H9 (cell line): ENCODE measurements at regions not wholly inside any gene's neighbourhood (a gene's known extent, or its start where the extent isn't known, plus 50 kb on each side); places are given as distances from the start of the nearest gene placed in this dataset.

Source experiments
- DNase-seq: peaks from one replicate; pipeline ENCODE4 v3.0.0-alpha.2; 2017
- H2AFZ ChIP-seq: one replicate; pipeline ENCODE4 v1.6.1; 2013; ENCODE audit warnings: mild to moderate bottlenecking, low read length, control low read depth, moderate library complexity
- H2AK5ac ChIP-seq: 2 replicates; pipeline ENCODE4 v1.6.1; 2013; ENCODE audit warnings: low read length, control low read depth, mixed read lengths; ENCODE audit not compliant: insufficient read length
- H2BK120ac ChIP-seq: one replicate; pipeline ENCODE4 v1.6.1; 2013; ENCODE audit warnings: low read depth, mild to moderate bottlenecking, low read length, control low read depth, inconsistent platforms; ENCODE audit not compliant: poor library complexity, severe bottlenecking
- H2BK12ac ChIP-seq: 2 replicates; pipeline ENCODE4 v1.6.1; 2013; ENCODE audit warnings: low read length, control low read depth, mixed read lengths, low read depth; ENCODE audit not compliant: insufficient read length
- H2BK15ac ChIP-seq: 2 replicates; pipeline ENCODE4 v1.6.1; 2013; ENCODE audit warnings: low read depth, low read length, control low read depth
- H2BK20ac ChIP-seq: one replicate; pipeline ENCODE4 v1.6.1; 2013; ENCODE audit warnings: low read depth, mild to moderate bottlenecking, low read length, control low read depth, inconsistent platforms; ENCODE audit not compliant: poor library complexity, severe bottlenecking
- H2BK5ac ChIP-seq: 2 replicates; pipeline ENCODE4 v1.6.1; 2013; ENCODE audit warnings: low read length, control low read depth, mixed read lengths; ENCODE audit not compliant: insufficient read length
- H3K14ac ChIP-seq: 2 replicates; pipeline ENCODE4 v1.6.1; 2013; ENCODE audit warnings: low read length, control low read depth; ENCODE audit not compliant: insufficient read depth
- H3K18ac ChIP-seq: 2 replicates; pipeline ENCODE4 v1.6.1; 2013; ENCODE audit warnings: low read depth, mild to moderate bottlenecking, mixed read lengths, low read length, control low read depth; ENCODE audit not compliant: insufficient read length
- H3K23ac ChIP-seq: 2 replicates; pipeline ENCODE4 v1.6.1; 2013; ENCODE audit warnings: low read length, control low read depth, mixed read lengths, low read depth; ENCODE audit not compliant: insufficient read length
- H3K23me2 ChIP-seq: 2 replicates; pipeline ENCODE4 v1.6.1; 2013; ENCODE audit warnings: low read depth, mild to moderate bottlenecking, mixed read lengths, low read length, control low read depth; ENCODE audit not compliant: insufficient read length, poor library complexity, severe bottlenecking
- H3K27ac ChIP-seq: 2 replicates; pipeline ENCODE4 v1.5.1; 2013; ENCODE audit warnings: low read length, control low read depth, mixed read lengths, low read depth; ENCODE audit not compliant: insufficient read length
- H3K27me3 ChIP-seq: 2 replicates; pipeline ENCODE4 v1.6.1; 2013; ENCODE audit warnings: low read length, control low read depth, inconsistent platforms; ENCODE audit not compliant: insufficient read depth
- H3K4ac ChIP-seq: 2 replicates; pipeline ENCODE4 v1.6.1; 2013; ENCODE audit warnings: low read depth, mild to moderate bottlenecking, control low read depth, inconsistent platforms, low read length, moderate library complexity
- H3K4me1 ChIP-seq: 2 replicates; pipeline ENCODE4 v1.6.1; 2013; ENCODE audit warnings: low read length, control low read depth, inconsistent platforms; ENCODE audit not compliant: insufficient read depth
- H3K4me2 ChIP-seq: 2 replicates; pipeline ENCODE4 v1.6.1; 2013; ENCODE audit warnings: low read length, control low read depth, mixed read lengths; ENCODE audit not compliant: insufficient read length, insufficient read depth
- H3K56ac ChIP-seq: 2 replicates; pipeline ENCODE4 v1.6.1; 2013; ENCODE audit warnings: low read depth, mild to moderate bottlenecking, mixed read lengths, low read length, control low read depth; ENCODE audit not compliant: insufficient read length
- H3K79me1 ChIP-seq: 2 replicates; pipeline ENCODE4 v1.6.1; 2013; ENCODE audit warnings: low read depth, mild to moderate bottlenecking, moderate library complexity, low read length, control low read depth, inconsistent platforms; ENCODE audit not compliant: insufficient read depth, poor library complexity, severe bottlenecking
- H3K79me2 ChIP-seq: 2 replicates; pipeline ENCODE4 v1.6.1; 2013; ENCODE audit warnings: low read length, control low read depth, inconsistent platforms; ENCODE audit not compliant: insufficient read depth
- H3K9ac ChIP-seq: 2 replicates; pipeline ENCODE4 v1.6.1; 2013; ENCODE audit warnings: low read length, control low read depth, mixed read lengths; ENCODE audit not compliant: insufficient read length; ENCODE audit errors: extremely low read depth
- H3K9me3 ChIP-seq: one replicate; pipeline ENCODE4 v1.6.1; 2013; ENCODE audit warnings: low read depth, low read length, inconsistent platforms; ENCODE audit not compliant: control insufficient read depth
- H3T11ph ChIP-seq: one replicate; pipeline ENCODE4 v1.6.1; 2013; ENCODE audit warnings: mild to moderate bottlenecking, low read length, control low read depth, inconsistent platforms
- H4K20me1 ChIP-seq: one replicate; pipeline ENCODE4 v1.6.1; 2013; ENCODE audit not compliant: control insufficient read depth, insufficient read length, insufficient read depth
- H4K5ac ChIP-seq: 2 replicates; pipeline ENCODE4 v1.6.1; 2013; ENCODE audit warnings: low read depth, mild to moderate bottlenecking, mixed read lengths, low read length, control low read depth; ENCODE audit not compliant: insufficient read length
- H4K8ac ChIP-seq: replicated peaks from 2 replicates; pipeline ENCODE4 v1.6.1; 2013; ENCODE audit warnings: low read length, control low read depth, mixed read lengths, low read depth; ENCODE audit not compliant: insufficient read length
- H4K91ac ChIP-seq: 2 replicates; pipeline ENCODE4 v1.6.1; 2013; ENCODE audit warnings: low read depth, mild to moderate bottlenecking, moderate library complexity, mixed read lengths, low read length, control low read depth; ENCODE audit not compliant: insufficient read length
- H3K27ac Mint-ChIP-seq, 3 experiments: 2 replicates in 2 of 3; 3 replicates in 1 of 3; pipeline ENCODE4 v1.8.0; 2020 to 2021; ENCODE audit warnings: mixed read lengths in 3 of 3, mild to moderate bottlenecking in 1 of 3, moderate library complexity in 1 of 3
- H3K27me3 Mint-ChIP-seq: 2 replicates; pipeline ENCODE4 v1.8.0; 2021; ENCODE audit warnings: low read depth, mild to moderate bottlenecking, moderate library complexity, mixed read lengths
- H3K36me3 Mint-ChIP-seq, 3 experiments: 2 replicates in 2 of 3; 3 replicates in 1 of 3; pipeline ENCODE4 v1.8.0; 2020 to 2021; ENCODE audit warnings: low read depth in 3 of 3, mixed read lengths in 3 of 3; ENCODE audit not compliant: insufficient read depth in 1 of 3
- H3K4me1 Mint-ChIP-seq, 2 experiments: 2 replicates each; pipeline ENCODE4 v1.8.0; 2020; ENCODE audit warnings: mixed read lengths in 2 of 2
- H3K4me3 Mint-ChIP-seq, 2 experiments: 2 replicates in 1 of 2; 3 replicates in 1 of 2; pipeline ENCODE4 v1.8.0; 2020 to 2021; ENCODE audit warnings: mild to moderate bottlenecking in 2 of 2, mixed read lengths in 2 of 2, moderate library complexity in 1 of 2
- H3K9me3 Mint-ChIP-seq, 2 experiments: 2 replicates in 1 of 2; 3 replicates in 1 of 2; pipeline ENCODE4 v1.8.0; 2020; ENCODE audit warnings: mild to moderate bottlenecking in 2 of 2, mixed read lengths in 2 of 2, moderate library complexity in 1 of 2
- WGBS: extraction: QIAGEN DNeasy Blood & Tissue Kit; methylation state at CpG from one replicate; pipeline ENCODE4 v1.1.7; 2013; ENCODE audit warnings: missing lambda C conversion rate, low lambda C conversion rate, mixed read lengths; ENCODE audit not compliant: insufficient read length; ENCODE audit errors: extremely low coverage; 5-methylcytosine and 5-hydroxymethylcytosine counted together
- TF ChIP-seq, protein P1 (sequence below): fragments of 200-600 bp; sonication (generic); conservative IDR thresholded peaks from 3 replicates; pipeline ENCODE4 v1.8.0; 2021; ENCODE audit warnings: antibody characterized with exemption, mild to moderate bottlenecking

DNA sequence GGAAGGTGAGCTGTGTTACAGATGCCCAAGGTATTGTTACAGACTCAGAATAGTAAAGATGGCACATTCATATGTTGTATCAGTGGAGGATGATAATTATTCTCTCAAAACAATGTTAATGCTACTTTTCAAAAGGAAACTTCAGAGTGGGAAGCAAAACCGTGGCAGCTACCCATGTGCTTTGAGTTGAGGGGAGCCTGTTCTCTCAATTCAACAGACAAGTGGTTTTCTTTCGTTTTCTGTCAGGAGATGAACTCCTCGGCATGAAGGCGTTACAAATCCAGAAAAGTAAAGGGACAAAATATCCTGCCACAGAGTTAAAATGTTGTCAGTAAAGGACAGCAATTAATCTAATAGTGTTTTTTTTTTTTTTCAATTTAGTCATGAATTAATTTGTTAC lies 629.4 kb upstream of the GBE1 start:
- Histone ChIP-seq H3K23ac (no peak overlapping the region), H3K79me1 (no peaks in the 10 kb centered on the region), H3K9me3 (no peaks in the 10 kb centered on the region), H2BK20ac (no peak overlapping the region), H2BK5ac (no peak overlapping the region), H3K4me1 (no peaks in the 10 kb centered on the region), H3K27me3 (no peaks in the 10 kb centered on the region), H4K91ac (no peak overlapping the region), H3K4me2 (no peak overlapping the region), H3K18ac (no peak overlapping the region), H2BK120ac (no peak overlapping the region), H2BK15ac (no peak overlapping the region), H2AK5ac (no peak overlapping the region), H4K20me1 (no peaks in the 10 kb centered on the region), H3K9ac (no peak overlapping the region), H3K14ac (no peak overlapping the region), H3K56ac (no peak overlapping the region), H4K5ac (no peak overlapping the region), H2AFZ (no peak overlapping the region), H3K23me2 (no peaks in the 10 kb centered on the region), H3K79me2 (no peaks in the 10 kb centered on the region), H3T11ph (no peak overlapping the region), H4K8ac (no peak overlapping the region), H2BK12ac (no peak overlapping the region), H3K27ac (no peak overlapping the region), H3K4ac (no peak overlapping the region)
- DNase-seq: no peak
- TF ChIP-seq, protein P1, sequence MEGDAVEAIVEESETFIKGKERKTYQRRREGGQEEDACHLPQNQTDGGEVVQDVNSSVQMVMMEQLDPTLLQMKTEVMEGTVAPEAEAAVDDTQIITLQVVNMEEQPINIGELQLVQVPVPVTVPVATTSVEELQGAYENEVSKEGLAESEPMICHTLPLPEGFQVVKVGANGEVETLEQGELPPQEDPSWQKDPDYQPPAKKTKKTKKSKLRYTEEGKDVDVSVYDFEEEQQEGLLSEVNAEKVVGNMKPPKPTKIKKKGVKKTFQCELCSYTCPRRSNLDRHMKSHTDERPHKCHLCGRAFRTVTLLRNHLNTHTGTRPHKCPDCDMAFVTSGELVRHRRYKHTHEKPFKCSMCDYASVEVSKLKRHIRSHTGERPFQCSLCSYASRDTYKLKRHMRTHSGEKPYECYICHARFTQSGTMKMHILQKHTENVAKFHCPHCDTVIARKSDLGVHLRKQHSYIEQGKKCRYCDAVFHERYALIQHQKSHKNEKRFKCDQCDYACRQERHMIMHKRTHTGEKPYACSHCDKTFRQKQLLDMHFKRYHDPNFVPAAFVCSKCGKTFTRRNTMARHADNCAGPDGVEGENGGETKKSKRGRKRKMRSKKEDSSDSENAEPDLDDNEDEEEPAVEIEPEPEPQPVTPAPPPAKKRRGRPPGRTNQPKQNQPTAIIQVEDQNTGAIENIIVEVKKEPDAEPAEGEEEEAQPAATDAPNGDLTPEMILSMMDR: no peak
- no peaks in the 10 kb centered on the region for H3K4me1 Mint-ChIP-seq
- H3K27ac Mint-ChIP-seq: no peak overlapping the region
- peaks cover 0 to 4% (median 2%) of the 10 kb centered on the region in 3 experiments; a peak in 4 of 7 replicates for H3K36me3 Mint-ChIP-seq
- no peaks in the 10 kb centered on the region for H3K27me3 Mint-ChIP-seq
- H3K4me3 Mint-ChIP-seq: no peak overlapping the region
- H3K9me3 Mint-ChIP-seq: peaks cover 3 to 8% of the 10 kb centered on the region in 2 experiments; a peak in 4 of 5 replicates
- no CpG with 5 or more reads among the region's 4 CpGs for WGBS
